ENCODE measurements at regions not wholly inside any gene's neighbourhood (a gene's known extent, or its start where the extent isn't known, plus 50 kb on each side); places are given as distances from the start of the nearest gene placed in this dataset.

DNA sequence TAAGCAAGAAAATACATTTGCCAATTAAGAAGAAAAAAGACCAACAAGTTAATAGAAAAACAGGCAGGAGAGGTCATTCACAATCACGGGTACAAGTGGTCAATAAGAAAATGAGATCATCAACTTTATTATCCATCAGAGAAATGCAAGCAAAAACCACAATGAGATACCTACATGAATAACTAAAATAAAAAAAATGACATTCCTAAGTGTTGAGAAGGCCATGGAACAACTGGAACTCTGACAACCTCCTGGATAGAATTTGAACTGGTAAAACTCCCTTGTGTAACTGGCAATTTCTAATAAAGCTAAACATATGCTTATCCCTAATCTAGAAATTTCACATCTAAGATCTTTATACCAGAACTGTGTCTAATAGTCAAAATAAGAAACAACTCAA lies 135.4 kb upstream of the BACE2 start:
- DNase-seq = no peak
- Histone ChIP-seq H3K36me3 (no peaks in the 10 kb centered on the region), H3K9me3 (peaks cover 0 to 7% (median 0%) of the 10 kb centered on the region in 4 donors), H3K27ac (no peak overlapping the region), H3K4me3 (no peak overlapping the region), H3K4me1 (peaks cover 0 to 9% (median 3%) of the 10 kb centered on the region in 4 donors), H3K27me3 (peaks cover 0 to 7% (median 0%) of the 10 kb centered on the region in 3 donors)
- intact Hi-C loops (cut with DNase I; ENCODE audit: low total_unique reads) = no loop called here
- whole genome bisulfite sequencing, 5 donors = 54 to 67% (median 57%) methylated on average over 1 of the region's 1 CpG
- TF ChIP-seq POLR2AphosphoS5 (IDR thresholded peaks at IDR 0.05) = no peak
- TF ChIP-seq EP300 (IDR thresholded peaks at IDR 0.05) = no peak
- TF ChIP-seq POLR2A (IDR thresholded peaks at IDR 0.05) = no peak
- TF ChIP-seq, protein P1, sequence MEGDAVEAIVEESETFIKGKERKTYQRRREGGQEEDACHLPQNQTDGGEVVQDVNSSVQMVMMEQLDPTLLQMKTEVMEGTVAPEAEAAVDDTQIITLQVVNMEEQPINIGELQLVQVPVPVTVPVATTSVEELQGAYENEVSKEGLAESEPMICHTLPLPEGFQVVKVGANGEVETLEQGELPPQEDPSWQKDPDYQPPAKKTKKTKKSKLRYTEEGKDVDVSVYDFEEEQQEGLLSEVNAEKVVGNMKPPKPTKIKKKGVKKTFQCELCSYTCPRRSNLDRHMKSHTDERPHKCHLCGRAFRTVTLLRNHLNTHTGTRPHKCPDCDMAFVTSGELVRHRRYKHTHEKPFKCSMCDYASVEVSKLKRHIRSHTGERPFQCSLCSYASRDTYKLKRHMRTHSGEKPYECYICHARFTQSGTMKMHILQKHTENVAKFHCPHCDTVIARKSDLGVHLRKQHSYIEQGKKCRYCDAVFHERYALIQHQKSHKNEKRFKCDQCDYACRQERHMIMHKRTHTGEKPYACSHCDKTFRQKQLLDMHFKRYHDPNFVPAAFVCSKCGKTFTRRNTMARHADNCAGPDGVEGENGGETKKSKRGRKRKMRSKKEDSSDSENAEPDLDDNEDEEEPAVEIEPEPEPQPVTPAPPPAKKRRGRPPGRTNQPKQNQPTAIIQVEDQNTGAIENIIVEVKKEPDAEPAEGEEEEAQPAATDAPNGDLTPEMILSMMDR (IDR thresholded peaks at IDR 0.05) = no peak

DNA sequence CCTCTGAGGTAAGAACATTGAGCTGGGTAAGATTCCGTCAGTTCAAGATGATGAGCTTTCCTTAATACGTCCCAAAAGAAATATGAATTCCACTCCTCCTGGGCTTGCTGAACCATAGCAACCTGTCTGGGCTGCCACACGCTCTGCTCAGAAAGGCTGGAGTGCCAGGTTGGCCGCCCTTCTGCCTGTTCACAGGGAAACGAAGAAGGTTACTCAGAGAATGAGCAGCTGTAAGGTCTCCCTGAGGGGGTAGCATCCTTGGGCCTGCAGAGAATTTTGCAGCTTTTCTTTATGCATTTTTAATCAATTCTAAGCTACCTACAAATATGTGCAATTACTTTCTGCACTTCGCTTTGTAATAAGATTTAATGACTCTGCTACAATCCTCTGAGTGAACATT lies 130.7 kb upstream of the BACE2 start:
- TF ChIP-seq, protein P1 (IDR thresholded peaks at IDR 0.05) = no peak
- TF ChIP-seq EP300 (IDR thresholded peaks at IDR 0.05) (no peak), POLR2A (IDR thresholded peaks at IDR 0.05) (no peak), POLR2AphosphoS5 (IDR thresholded peaks at IDR 0.05) (no peak)
- H3K4me3 ChIP-seq = no peak overlapping the region
- no peaks in the 10 kb centered on the region for H3K9me3 ChIP-seq
- intact Hi-C loops (cut with DNase I; ENCODE audit: low total_unique reads) = no loop called here
- DNase-seq = no peak
- peaks cover 0 to under 1% (median 0%) of the 10 kb centered on the region in 3 donors for H3K27me3 ChIP-seq
- no peaks in the 10 kb centered on the region for H3K4me1 ChIP-seq
- WGBS, 5 donors = 73 to 95% (median 90%) methylated on average over 6 of the region's 6 CpGs
- no peaks in the 10 kb centered on the region for H3K36me3 ChIP-seq
- H3K27ac ChIP-seq = no peak overlapping the region

DNA sequence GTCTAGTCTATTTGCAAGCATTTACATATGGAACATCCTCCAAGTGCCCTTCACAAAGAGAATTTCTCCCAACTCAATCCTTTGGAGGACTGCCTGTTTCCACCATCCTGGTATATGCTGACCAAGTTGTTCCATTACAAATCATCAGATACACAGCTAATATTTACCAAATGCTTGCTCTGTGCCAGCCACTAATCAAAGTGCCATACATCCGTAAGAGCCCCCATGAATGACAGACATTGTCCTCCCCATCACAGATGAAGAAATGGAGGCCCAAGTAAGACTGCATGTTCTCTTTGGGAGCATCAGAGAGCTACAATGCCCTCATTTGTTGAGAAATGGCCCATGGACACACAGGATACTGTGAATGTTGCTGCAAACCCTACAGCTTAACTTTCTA lies 130.0 kb upstream of the BACE2 start:
- Histone ChIP-seq H3K4me3 (no peak overlapping the region), H3K9me3 (no peaks in the 10 kb centered on the region), H3K36me3 (no peaks in the 10 kb centered on the region), H3K4me1 (no peaks in the 10 kb centered on the region), H3K27ac (no peak overlapping the region), H3K27me3 (no peaks in the 10 kb centered on the region)
- WGBS, 5 donors = 39 to 83% (median 76%) methylated on average over 1 of the region's 1 CpG
- intact Hi-C loops (cut with DNase I; ENCODE audit: low total_unique reads) = no loop called here
- TF ChIP-seq EP300 (IDR thresholded peaks at IDR 0.05) (no peak), POLR2A (IDR thresholded peaks at IDR 0.05) (no peak), POLR2AphosphoS5 (IDR thresholded peaks at IDR 0.05) (no peak)
- TF ChIP-seq, protein P1 (IDR thresholded peaks at IDR 0.05) = no peak
- no peak for DNase-seq

DNA sequence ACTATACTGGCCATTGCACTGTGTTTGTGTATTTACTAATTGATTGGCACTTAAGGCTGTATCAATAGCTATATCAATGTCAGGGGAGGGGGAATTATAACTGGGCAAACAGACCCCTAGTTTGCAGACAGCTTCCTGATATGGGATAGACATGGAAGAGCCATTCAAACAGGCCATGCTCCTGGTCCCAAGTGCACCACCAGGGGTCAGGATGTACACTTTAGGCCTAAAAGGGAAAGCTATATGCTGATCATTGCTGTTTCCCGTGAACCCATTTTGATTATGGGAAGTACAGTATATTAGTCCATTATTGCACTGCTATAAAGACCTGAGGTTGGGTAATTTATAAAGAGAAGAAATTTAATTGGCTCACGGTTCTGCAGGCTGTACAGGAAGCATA lies 124.9 kb upstream of the BACE2 start:
- Histone ChIP-seq H3K27me3 (no peaks in the 10 kb centered on the region), H3K9me3 (no peaks in the 10 kb centered on the region), H3K4me3 (no peak overlapping the region), H3K4me1 (peaks cover 0 to 19% (median 4%) of the 10 kb centered on the region in 4 donors), H3K36me3 (no peaks in the 10 kb centered on the region), H3K27ac (no peak overlapping the region)
- DNase-seq = no peak
- WGBS, 5 donors = 79 to 86% (median 80%) methylated on average over 2 of the region's 2 CpGs
- TF ChIP-seq EP300 (IDR thresholded peaks at IDR 0.05) (no peak), POLR2A (IDR thresholded peaks at IDR 0.05) (no peak), POLR2AphosphoS5 (IDR thresholded peaks at IDR 0.05) (no peak)
- TF ChIP-seq, protein P1 (IDR thresholded peaks at IDR 0.05) = no peak
- intact Hi-C loops (cut with DNase I; ENCODE audit: low total_unique reads) = no loop called here
